ENCODE measurements at regions not wholly inside any gene's neighbourhood (a gene's known extent, or its start where the extent isn't known, plus 50 kb on each side); places are given as distances from the start of the nearest gene placed in this dataset.
"Not testable (repeated sequence)": the region's sequence is repeated elsewhere in the genome, so short reads cannot be mapped to it uniquely, and the experiment has no call there.

GRCh38 chr4:23516716-23517115 is 373.1 kb downstream of the PPARGC1A start:
- no peak for DNase-seq

- no peak for DNase-seq
These were observed 385.8 kb downstream of the PPARGC1A start for GRCh38 chr4:23504083-23504482.

GRCh38 chr4:23500894-23501449 is 388.9 kb downstream of the PPARGC1A start:
- DNase-seq = no peak

GRCh38 chr4:23485801-23486200 is 404.0 kb downstream of the PPARGC1A start:
- no peak for DNase-seq

GRCh38 chr4:23484689-23485088 is 405.2 kb downstream of the PPARGC1A start:
- no peak for DNase-seq

GRCh38 chr4:23483320-23483960 is 406.4 kb downstream of the PPARGC1A start:
- no peak for DNase-seq

GRCh38 chr4:23481566-23481965 is 408.3 kb downstream of the PPARGC1A start:
- no peak for DNase-seq

- DNase-seq = no peak
These were observed 411.9 kb downstream of the PPARGC1A start for GRCh38 chr4:23477905-23478304.

GRCh38 chr4:23476515-23477090 is 413.2 kb downstream of the PPARGC1A start:
- no peak for DNase-seq

GRCh38 chr4:23463071-23463470 is 426.8 kb downstream of the PPARGC1A start:
- no peak for DNase-seq

- no peak for DNase-seq
These were observed 431.8 kb downstream of the PPARGC1A start for GRCh38 chr4:23458054-23458453.

- DNase-seq = no peak
These were observed 433.0 kb downstream of the PPARGC1A start for GRCh38 chr4:23456864-23457263.

- no peak for DNase-seq
These were observed 434.2 kb downstream of the PPARGC1A start for GRCh38 chr4:23455456-23456158.

- no peak for DNase-seq
These were observed 448.2 kb downstream of the PPARGC1A start for GRCh38 chr4:23441530-23442069.

- DNase-seq = no peak
These were observed 451.1 kb downstream of the PPARGC1A start for GRCh38 chr4:23438764-23439163.

- no peak for DNase-seq
These were observed 460.4 kb downstream of the PPARGC1A start for GRCh38 chr4:23429497-23429896.

- DNase-seq = no peak
These were observed 464.3 kb downstream of the PPARGC1A start for GRCh38 chr4:23425570-23425969.

GRCh38 chr4:23423540-23423939 is 466.3 kb downstream of the PPARGC1A start:
- no peak for DNase-seq

GRCh38 chr4:23422878-23423277 is 467.0 kb downstream of the PPARGC1A start:
- DNase-seq = no peak

GRCh38 chr4:23413631-23414030 is 476.2 kb downstream of the PPARGC1A start:
- DNase-seq = no peak

GRCh38 chr4:23412701-23413100 is 477.1 kb downstream of the PPARGC1A start:
- DNase-seq = no peak

- not testable (repeated sequence) for DNase-seq
These were observed 480.9 kb downstream of the PPARGC1A start for GRCh38 chr4:23408913-23409312.

- DNase-seq = no peak
These were observed 488.3 kb downstream of the PPARGC1A start for GRCh38 chr4:23401572-23401971.

Data from stimulated activated naive CD4-positive, alpha-beta T cell (primary cell).